ENCODE measurements at regions not wholly inside any gene's neighbourhood (a gene's known extent, or its start where the extent isn't known, plus 50 kb on each side); places are given as distances from the start of the nearest gene placed in this dataset.

GRCh38 chr7:1318051-1318450 lies 85.4 kb downstream of the UNCX start:
- TF ChIP-seq CTCF (IDR thresholded peaks at IDR 0.05), result no peak
- no peak for TF ChIP-seq EP300 (IDR thresholded peaks at IDR 0.05; ENCODE audit: low read depth)
- no peak for TF ChIP-seq POLR2A (IDR thresholded peaks at IDR 0.05)
- no peak for TF ChIP-seq POLR2AphosphoS5 (IDR thresholded peaks at IDR 0.05)
